Large intestine (tissue), 3 donors: ENCODE measurements at regions not wholly inside any gene's neighbourhood (a gene's known extent, or its start where the extent isn't known, plus 50 kb on each side); places are given as distances from the start of the nearest gene placed in this dataset.

Experiments
- DNase-seq, 2 donors: peaks; one replicate each; pipeline versions ENCODE4 v3.0.0 to v3.0.0-alpha.2; 2013
- H3K27ac ChIP-seq: one replicate; pipeline ENCODE4 v1.5.1; 2013; ENCODE audit warnings: low read length
- H3K27me3 ChIP-seq: 2 replicates; pipeline ENCODE4 v1.6.1; 2013; ENCODE audit warnings: low read length; ENCODE audit not compliant: control insufficient read depth, insufficient read depth
- H3K36me3 ChIP-seq: 2 replicates; pipeline ENCODE4 v1.6.1; 2013; ENCODE audit warnings: low read length; ENCODE audit not compliant: control insufficient read depth, insufficient read depth
- H3K4me1 ChIP-seq: one replicate; pipeline ENCODE4 v1.6.1; 2013; ENCODE audit warnings: low read length; ENCODE audit not compliant: control insufficient read depth, insufficient read depth
- H3K4me3 ChIP-seq: one replicate; pipeline ENCODE4 v1.5.1; 2013; ENCODE audit warnings: low read length
- H3K9me3 ChIP-seq: one replicate; pipeline ENCODE4 v1.6.1; 2013; ENCODE audit warnings: mild to moderate bottlenecking, low read depth, low read length, moderate library complexity; ENCODE audit not compliant: control insufficient read depth
- WGBS: methylation state at CpG from one replicate; pipeline ENCODE4 v1.1.5; 2013; ENCODE audit warnings: low lambda C conversion rate; ENCODE audit not compliant: insufficient coverage; 5-methylcytosine and 5-hydroxymethylcytosine counted together

GRCh38 chr20:41888434-41888833 lies 270.3 kb upstream of the CHD6 start:
- 100% methylated on average over 2 of the region's 8 CpGs for WGBS

GRCh38 chr20:41887500-41887899 lies 269.3 kb upstream of the CHD6 start:
- Histone ChIP-seq H3K4me3 (no peak overlapping the region), H3K27ac (no peak overlapping the region), H3K4me1 (no peaks in the 10 kb centered on the region), H3K9me3 (no peaks in the 10 kb centered on the region), H3K27me3 (no peaks in the 10 kb centered on the region), H3K36me3 (no peaks in the 10 kb centered on the region)
- no peak for DNase-seq
- no CpG with 5 or more reads among the region's 8 CpGs for WGBS

More at GRCh38 chr20:41888434-41888833, 270.3 kb upstream of the CHD6 start:
- Histone ChIP-seq H3K27ac (no peak overlapping the region), H3K4me3 (no peak overlapping the region), H3K4me1 (no peaks in the 10 kb centered on the region), H3K9me3 (no peaks in the 10 kb centered on the region), H3K36me3 (no peaks in the 10 kb centered on the region), H3K27me3 (no peaks in the 10 kb centered on the region)
- DNase-seq, result no peak

DNA sequence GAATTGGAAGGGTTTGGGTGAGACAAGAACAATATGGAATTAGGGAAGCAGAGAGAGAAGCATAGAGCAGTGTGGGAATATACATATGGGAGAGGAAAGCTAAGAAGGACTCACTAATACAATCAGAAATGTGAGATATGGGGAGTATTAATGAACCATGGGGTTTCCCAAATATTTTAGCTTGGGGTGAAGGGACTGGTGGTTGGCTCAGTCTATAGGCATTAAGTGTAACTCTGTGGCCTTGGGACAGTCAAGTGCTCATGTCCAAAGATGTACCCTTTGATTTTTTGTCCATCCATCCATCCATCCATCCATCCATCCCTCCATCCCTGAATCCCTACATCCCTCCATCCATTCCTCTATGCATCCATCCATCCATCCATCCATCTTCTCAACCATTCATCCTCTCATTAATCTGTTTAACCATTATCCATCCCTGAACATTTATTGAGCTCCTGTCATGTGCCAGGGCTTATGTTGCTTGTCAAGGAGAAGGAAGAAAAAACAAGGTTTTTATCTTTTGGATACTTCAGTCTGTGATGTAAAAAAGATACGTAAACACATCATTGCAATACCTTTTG lies 263.4 kb upstream of the CHD6 start:
- Histone ChIP-seq H3K4me3 (no peak overlapping the region), H3K4me1 (no peaks in the 10 kb centered on the region), H3K27ac (no peak overlapping the region), H3K36me3 (no peaks in the 10 kb centered on the region), H3K27me3 (no peaks in the 10 kb centered on the region), H3K9me3 (no peaks in the 10 kb centered on the region)
- DNase-seq, result no peak
- 78% methylated on average over 1 of the region's 1 CpG for WGBS

- WGBS, result no CpG with 5 or more reads among the region's 2 CpGs
- no peak for DNase-seq
- Histone ChIP-seq H3K9me3 (no peaks in the 10 kb centered on the region), H3K27me3 (no peaks in the 10 kb centered on the region), H3K4me3 (no peak overlapping the region), H3K4me1 (no peaks in the 10 kb centered on the region), H3K36me3 (no peaks in the 10 kb centered on the region), H3K27ac (no peak overlapping the region)
Measured at GRCh38 chr20:41879123-41879522, 260.9 kb upstream of the CHD6 start.

DNA sequence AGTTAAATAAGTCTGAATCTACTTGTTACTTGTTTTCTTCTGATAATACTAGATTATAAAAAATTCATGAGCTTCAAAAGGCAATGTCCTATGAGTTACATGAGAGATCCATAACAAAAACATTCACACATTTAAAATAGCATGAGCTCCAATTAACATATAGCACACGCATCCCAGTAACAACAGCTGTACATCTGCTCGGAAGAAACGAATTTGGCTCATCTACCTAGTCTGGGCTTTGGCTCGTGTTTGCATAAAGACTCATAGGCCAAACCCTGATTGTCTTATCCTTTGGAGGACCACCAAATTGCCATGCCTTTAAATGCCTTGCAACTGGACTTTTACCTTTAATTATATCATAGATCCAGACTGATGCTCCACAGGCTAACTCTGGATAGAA lies 259.7 kb upstream of the CHD6 start:
- H3K9me3 ChIP-seq, result no peaks in the 10 kb centered on the region
- no peaks in the 10 kb centered on the region for H3K27me3 ChIP-seq
- whole genome bisulfite sequencing, result no CpG with 5 or more reads among the region's 4 CpGs
- H3K4me3 ChIP-seq, result no peak overlapping the region
- H3K4me1 ChIP-seq, result no peaks in the 10 kb centered on the region
- no peak overlapping the region for H3K27ac ChIP-seq
- no peaks in the 10 kb centered on the region for H3K36me3 ChIP-seq
- no peak for DNase-seq

DNA sequence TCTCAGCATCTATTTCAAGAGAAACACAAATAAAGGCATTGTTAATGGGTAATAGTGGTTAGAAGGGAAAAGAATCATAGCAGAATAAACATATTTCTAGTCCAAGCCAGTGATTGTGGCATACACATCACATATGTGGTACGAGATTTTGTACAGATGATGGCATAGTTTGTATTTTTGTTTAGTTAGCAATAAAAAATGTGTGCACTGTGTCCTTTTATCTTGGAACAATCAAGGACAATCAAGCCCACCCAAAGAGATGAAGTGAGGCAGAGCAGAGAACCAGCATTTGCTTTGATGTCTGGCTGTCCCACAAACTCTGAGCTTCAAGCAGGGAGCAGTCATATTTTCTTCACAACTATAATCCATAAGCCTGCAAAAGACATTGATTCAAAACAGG lies 256.5 kb upstream of the CHD6 start:
- H3K36me3 ChIP-seq, result no peaks in the 10 kb centered on the region
- H3K4me1 ChIP-seq, result no peaks in the 10 kb centered on the region
- no peaks in the 10 kb centered on the region for H3K9me3 ChIP-seq
- no peak for DNase-seq
- H3K27me3 ChIP-seq, result no peaks in the 10 kb centered on the region
- no peak overlapping the region for H3K4me3 ChIP-seq
- H3K27ac ChIP-seq, result no peak overlapping the region
- 33% methylated on average over 1 of the region's 1 CpG for WGBS

DNA sequence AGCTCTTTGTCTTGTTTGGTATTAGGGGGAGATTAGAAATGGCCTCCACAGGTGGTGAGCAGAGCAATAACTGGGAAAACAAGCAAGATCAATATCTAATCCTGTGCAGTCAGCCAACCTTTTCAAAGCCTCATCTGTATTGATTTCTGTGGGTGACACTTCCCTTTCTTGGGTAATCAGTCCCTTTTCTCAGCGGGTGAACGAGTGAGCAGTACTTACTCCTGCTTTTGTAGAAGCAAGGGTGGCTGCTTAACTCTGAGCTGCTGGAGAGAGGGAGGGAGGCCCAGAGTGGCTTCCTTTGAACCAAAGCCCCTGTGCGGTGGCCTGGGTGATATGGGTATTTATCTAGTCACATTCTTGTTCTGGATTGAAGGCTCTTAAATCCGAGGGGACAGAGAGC lies 254.8 kb upstream of the CHD6 start:
- Histone ChIP-seq H3K36me3 (no peaks in the 10 kb centered on the region), H3K4me3 (no peak overlapping the region), H3K4me1 (no peaks in the 10 kb centered on the region), H3K27ac (no peak overlapping the region), H3K27me3 (no peaks in the 10 kb centered on the region), H3K9me3 (no peaks in the 10 kb centered on the region)
- DNase-seq, result no peak
- WGBS, result no CpG with 5 or more reads among the region's 4 CpGs

DNA sequence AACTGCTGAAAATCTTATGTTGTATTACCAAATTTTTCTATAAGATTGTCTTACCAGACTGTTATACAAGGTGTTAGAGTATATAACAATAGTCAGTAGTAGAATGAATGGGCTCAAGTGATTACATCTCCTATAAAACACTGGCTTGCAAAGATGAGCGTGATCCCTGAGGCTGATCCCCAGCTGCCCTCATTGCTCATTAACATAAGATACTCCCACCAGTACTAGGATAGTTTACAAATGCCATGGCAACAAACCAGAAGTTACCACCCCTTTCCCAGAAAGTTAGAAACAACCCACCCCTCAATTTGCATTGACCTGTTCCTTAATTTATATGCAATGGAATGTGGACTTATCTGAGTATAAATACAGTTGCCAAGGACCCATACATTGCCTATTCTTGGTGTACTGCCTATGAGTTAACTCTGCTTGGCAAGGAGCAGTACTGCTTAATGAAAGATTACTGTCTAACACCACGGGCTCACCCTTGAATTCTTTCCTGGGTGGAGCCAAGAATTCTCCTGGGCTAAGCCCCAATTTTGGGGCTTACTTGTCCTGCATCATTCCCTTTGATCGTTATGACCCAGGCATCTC lies 252.8 kb upstream of the CHD6 start:
- no peaks in the 10 kb centered on the region for H3K27me3 ChIP-seq
- WGBS, result 86% methylated on average over 1 of the region's 3 CpGs
- no peak overlapping the region for H3K27ac ChIP-seq

GRCh38 chr20:41869261-41869660 lies 251.1 kb upstream of the CHD6 start:
- Histone ChIP-seq H3K27me3 (no peaks in the 10 kb centered on the region), H3K4me3 (no peak overlapping the region), H3K36me3 (no peaks in the 10 kb centered on the region), H3K4me1 (no peaks in the 10 kb centered on the region), H3K9me3 (no peaks in the 10 kb centered on the region), H3K27ac (no peak overlapping the region)
- WGBS, result 83% methylated on average over 2 of the region's 2 CpGs
- DNase-seq, result no peak

More for the DNA sequence above, 252.8 kb upstream of the CHD6 start:
- no peak for DNase-seq
- H3K4me3 ChIP-seq, result no peak overlapping the region
- H3K4me1 ChIP-seq, result no peaks in the 10 kb centered on the region
- H3K9me3 ChIP-seq, result no peaks in the 10 kb centered on the region
- no peaks in the 10 kb centered on the region for H3K36me3 ChIP-seq

GRCh38 chr20:41865938-41866337 lies 247.8 kb upstream of the CHD6 start:
- no peaks in the 10 kb centered on the region for H3K27me3 ChIP-seq
- WGBS, result 94% methylated on average over 2 of the region's 3 CpGs
- H3K4me3 ChIP-seq, result no peak overlapping the region
- no peak overlapping the region for H3K27ac ChIP-seq
- no peaks in the 10 kb centered on the region for H3K4me1 ChIP-seq
- no peak for DNase-seq
- no peaks in the 10 kb centered on the region for H3K36me3 ChIP-seq
- H3K9me3 ChIP-seq, result no peaks in the 10 kb centered on the region

- Histone ChIP-seq H3K27ac (no peak overlapping the region), H3K4me3 (no peak overlapping the region), H3K27me3 (no peaks in the 10 kb centered on the region), H3K36me3 (no peaks in the 10 kb centered on the region), H3K9me3 (no peaks in the 10 kb centered on the region), H3K4me1 (no peaks in the 10 kb centered on the region)
- no CpG with 5 or more reads among the region's 4 CpGs for WGBS
- no peak for DNase-seq
Measured at GRCh38 chr20:41862476-41862875, 244.3 kb upstream of the CHD6 start.
